A673 (cell line): ENCODE measurements at regions not wholly inside any gene's neighbourhood (a gene's known extent, or its start where the extent isn't known, plus 50 kb on each side); places are given as distances from the start of the nearest gene placed in this dataset.

ENCODE experiments used
- BruUV-seq: library from RNA; stranded (reverse); fragments of 400-500 nt; replicated peaks from 2 replicates; lab custom pipeline; 2021; lab: Mats Ljungman, UMichigan
- CTCF ChIA-PET: fragments of 300-600 bp; sonication (Branson Sonifier 250); formaldehyde crosslinking; loops from one replicate; lab custom pipeline; 2022; ENCODE audit warnings: antibody characterized with exemption; lab: Charles Lee
- POLR2A ChIA-PET: fragments of 300-600 bp; sonication (Branson Sonifier 250); formaldehyde crosslinking; loops from one replicate; lab custom pipeline; 2022; ENCODE audit warnings: antibody characterized with exemption; ENCODE audit not compliant: low non-redundant PET; lab: Charles Lee
- DNase-seq: peaks from one replicate; pipeline ENCODE4 v3.0.0-alpha.2; 2015; ENCODE audit warnings: low spot score
- H3K27ac ChIP-seq: fragments of 200-600 bp; sonication (generic); 2 replicates; pipeline ENCODE4 v1.5.1; 2016; ENCODE audit warnings: mixed run types, low read depth, mild to moderate bottlenecking, mixed read lengths, antibody characterized with exemption, low read length; ENCODE audit not compliant: poor library complexity, severe bottlenecking
- H3K27me3 ChIP-seq: fragments of 200-600 bp; sonication (generic); replicated peaks from 2 replicates; pipeline ENCODE4 v1.6.1; 2017; ENCODE audit warnings: mixed run types, low read depth, mild to moderate bottlenecking, mixed read lengths, antibody characterized with exemption, low read length; ENCODE audit not compliant: insufficient read depth, poor library complexity
- H3K36me3 ChIP-seq: fragments of 200-600 bp; sonication (generic); 2 replicates; pipeline ENCODE4 v1.6.1; 2016; ENCODE audit warnings: mixed run types, mild to moderate bottlenecking, mixed read lengths, antibody characterized with exemption, low read length; ENCODE audit not compliant: insufficient read depth, poor library complexity, severe bottlenecking
- H3K4me1 ChIP-seq: fragments of 200-600 bp; sonication (generic); 2 replicates; pipeline ENCODE4 v1.6.1; 2017; ENCODE audit warnings: mixed run types, mild to moderate bottlenecking, mixed read lengths, antibody characterized with exemption, low read length; ENCODE audit not compliant: insufficient read depth, poor library complexity, severe bottlenecking
- H3K4me3 ChIP-seq: fragments of 200-600 bp; sonication (generic); 2 replicates; pipeline ENCODE4 v1.5.1; 2016; ENCODE audit warnings: low read depth, mixed run types, mild to moderate bottlenecking, mixed read lengths, low read length; ENCODE audit not compliant: poor library complexity, severe bottlenecking
- H3K9me3 ChIP-seq: fragments of 200-600 bp; sonication (generic); 2 replicates; pipeline ENCODE4 v1.6.1; 2016; ENCODE audit warnings: mixed run types, low read depth, mild to moderate bottlenecking, mixed read lengths, antibody characterized with exemption, low read length; ENCODE audit not compliant: poor library complexity, severe bottlenecking
- EZH2 ChIP-seq: fragments of 200-600 bp; sonication (generic); IDR thresholded peaks from 2 replicates; pipeline ENCODE4 v1.6.1; 2017; ENCODE audit warnings: borderline replicate concordance, low read depth, mild to moderate bottlenecking, mixed read lengths, antibody characterized with exemption, low read length; ENCODE audit not compliant: poor library complexity, severe bottlenecking
- intact Hi-C: fragments of 100-400 bp; cut with micrococcal nuclease; formaldehyde crosslinking; loops from one replicate; pipeline ENCODE4 v1.10.0; 2022; ENCODE audit not compliant: unreplicated experiment
- TF ChIP-seq, protein P1 (sequence below): fragments of 300-800, 200-600 bp; sonication (generic); conservative IDR thresholded peaks from 2 replicates; pipeline ENCODE4 v1.5.1; 2017; ENCODE audit warnings: low read depth, mild to moderate bottlenecking, antibody characterized with exemption, low read length, moderate library complexity, mixed read lengths

DNA sequence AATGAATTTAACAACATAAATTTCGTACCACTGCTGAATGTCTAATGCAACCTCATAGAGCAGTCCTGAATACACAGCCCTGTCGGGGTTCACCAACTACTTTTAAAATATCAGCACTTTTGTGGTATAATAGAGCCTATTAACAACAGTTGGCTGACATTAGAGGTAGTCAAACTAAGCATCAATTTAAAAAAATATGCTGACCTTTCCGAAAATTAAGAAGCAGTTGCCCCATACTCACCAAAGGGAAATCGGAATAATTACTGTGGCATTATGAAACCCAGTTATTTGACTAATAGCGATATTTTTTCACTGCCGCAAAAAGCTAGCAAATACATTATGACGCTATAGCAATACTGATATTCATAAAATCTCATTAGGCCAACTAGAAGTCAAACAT, 273.5 kb upstream of the PPARGC1A start:
- POLR2A ChIA-PET, result no interaction called here
- TF ChIP-seq, protein P1, sequence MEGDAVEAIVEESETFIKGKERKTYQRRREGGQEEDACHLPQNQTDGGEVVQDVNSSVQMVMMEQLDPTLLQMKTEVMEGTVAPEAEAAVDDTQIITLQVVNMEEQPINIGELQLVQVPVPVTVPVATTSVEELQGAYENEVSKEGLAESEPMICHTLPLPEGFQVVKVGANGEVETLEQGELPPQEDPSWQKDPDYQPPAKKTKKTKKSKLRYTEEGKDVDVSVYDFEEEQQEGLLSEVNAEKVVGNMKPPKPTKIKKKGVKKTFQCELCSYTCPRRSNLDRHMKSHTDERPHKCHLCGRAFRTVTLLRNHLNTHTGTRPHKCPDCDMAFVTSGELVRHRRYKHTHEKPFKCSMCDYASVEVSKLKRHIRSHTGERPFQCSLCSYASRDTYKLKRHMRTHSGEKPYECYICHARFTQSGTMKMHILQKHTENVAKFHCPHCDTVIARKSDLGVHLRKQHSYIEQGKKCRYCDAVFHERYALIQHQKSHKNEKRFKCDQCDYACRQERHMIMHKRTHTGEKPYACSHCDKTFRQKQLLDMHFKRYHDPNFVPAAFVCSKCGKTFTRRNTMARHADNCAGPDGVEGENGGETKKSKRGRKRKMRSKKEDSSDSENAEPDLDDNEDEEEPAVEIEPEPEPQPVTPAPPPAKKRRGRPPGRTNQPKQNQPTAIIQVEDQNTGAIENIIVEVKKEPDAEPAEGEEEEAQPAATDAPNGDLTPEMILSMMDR, result no peak
- no peak for TF ChIP-seq EZH2
- Histone ChIP-seq H3K9me3 (no peaks in the 10 kb centered on the region), H3K4me1 (no peaks in the 10 kb centered on the region), H3K4me3 (no peak overlapping the region), H3K36me3 (no peaks in the 10 kb centered on the region), H3K27me3 (peaks cover 3% of the 10 kb centered on the region), H3K27ac (no peak overlapping the region)
- CTCF ChIA-PET, result no interaction called here
- intact Hi-C loops, result no loop called here
- no TSS peak for BruUV-seq
- DNase-seq, result no peak

DNA sequence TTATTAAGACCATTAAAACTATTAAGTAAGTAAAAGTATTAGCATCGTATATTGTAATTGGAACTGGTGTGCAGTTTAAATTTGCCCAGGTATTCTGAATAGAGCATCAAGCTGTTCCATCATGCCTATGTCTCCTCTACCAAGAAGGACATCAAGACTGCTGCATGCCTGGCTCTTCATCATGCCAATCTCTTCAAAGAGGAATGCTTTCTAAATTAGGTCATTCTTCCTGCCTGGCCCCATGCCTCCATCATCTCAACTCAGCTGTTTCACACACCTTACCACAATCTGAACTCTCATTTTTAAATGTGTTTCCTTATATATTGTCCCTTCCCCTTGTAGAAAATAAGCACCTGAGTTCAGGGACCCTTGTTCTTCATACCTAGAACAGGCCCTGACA, 270.5 kb upstream of the PPARGC1A start:
- TF ChIP-seq EZH2, result no peak
- TF ChIP-seq, protein P1, result no peak
- H3K9me3 ChIP-seq, result no peaks in the 10 kb centered on the region
- no peak overlapping the region for H3K4me3 ChIP-seq
- no peak for DNase-seq
- no peaks in the 10 kb centered on the region for H3K4me1 ChIP-seq
- H3K27me3 ChIP-seq, result peaks cover 3% of the 10 kb centered on the region
- ChIA-PET POLR2A (no interaction called here), CTCF (no interaction called here)
- no peak overlapping the region for H3K27ac ChIP-seq
- H3K36me3 ChIP-seq, result no peaks in the 10 kb centered on the region
- BruUV-seq, result no TSS peak
- intact Hi-C loops, result no loop called here

DNA sequence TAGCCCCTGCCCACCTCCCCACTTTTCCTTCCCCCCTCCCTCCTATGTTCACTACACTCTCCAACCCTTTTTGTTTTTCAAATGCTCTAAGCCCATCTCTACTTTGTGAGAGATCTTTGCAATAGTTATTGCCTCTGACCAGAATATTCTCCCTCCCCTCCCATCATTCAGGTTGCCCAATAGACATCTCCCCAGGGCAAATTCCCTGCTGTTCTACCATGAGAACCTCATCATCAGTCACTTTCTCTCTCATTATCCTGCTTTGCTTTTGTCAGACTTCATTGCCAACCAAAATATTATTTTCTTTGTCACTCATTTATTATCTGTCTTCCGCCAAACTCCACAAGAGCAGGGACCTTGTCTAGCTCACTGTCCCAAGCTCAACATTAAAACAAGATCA, 268.2 kb upstream of the PPARGC1A start:
- H3K4me1 ChIP-seq, result no peaks in the 10 kb centered on the region
- POLR2A ChIA-PET, result no interaction called here
- intact Hi-C loops, result no loop called here
- BruUV-seq, result no TSS peak
- H3K4me3 ChIP-seq, result no peak overlapping the region
- TF ChIP-seq, protein P1, result no peak
- TF ChIP-seq EZH2, result no peak
- no peaks in the 10 kb centered on the region for H3K36me3 ChIP-seq
- no peak for DNase-seq
- peaks cover 4% of the 10 kb centered on the region for H3K27me3 ChIP-seq
- no peaks in the 10 kb centered on the region for H3K9me3 ChIP-seq
- CTCF ChIA-PET, result no interaction called here
- H3K27ac ChIP-seq, result no peak overlapping the region
